ENCODE measurements at regions not wholly inside any gene's neighbourhood (a gene's known extent, or its start where the extent isn't known, plus 50 kb on each side); places are given as distances from the start of the nearest gene placed in this dataset.

DNA sequence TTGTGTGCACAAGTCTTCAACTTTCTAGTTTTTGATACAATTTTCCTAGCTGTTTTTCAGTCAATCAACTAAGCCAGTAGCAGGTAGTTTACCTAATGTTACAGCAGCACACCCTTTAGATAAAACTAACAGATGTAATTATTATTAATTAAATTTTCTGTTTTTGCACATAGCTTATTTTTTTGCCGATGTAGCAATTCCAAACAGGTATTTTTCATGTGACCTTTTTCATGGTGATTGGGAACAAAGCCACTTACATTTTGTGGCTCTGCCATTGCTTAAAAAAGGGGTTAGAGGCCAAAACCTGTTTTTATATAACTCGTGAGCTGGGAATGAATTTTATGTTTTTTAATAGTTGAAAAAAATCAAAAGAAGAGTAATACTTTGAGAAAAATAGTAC is 724.5 kb downstream of the FAM181B start:
- CTCF ChIA-PET: no interaction called here
- intact Hi-C loops (cut with micrococcal nuclease): no loop called here
- peaks cover 8% of the 10 kb centered on the region for H3K4me1 Mint-ChIP-seq (ENCODE audit: low read depth)
- H3K4me3 Mint-ChIP-seq: no peak overlapping the region
- no peaks in the 10 kb centered on the region for H3K9me3 Mint-ChIP-seq
- H3K27me3 Mint-ChIP-seq: no peaks in the 10 kb centered on the region
- DNase-seq: no peak
- TF ChIP-seq, protein P1, sequence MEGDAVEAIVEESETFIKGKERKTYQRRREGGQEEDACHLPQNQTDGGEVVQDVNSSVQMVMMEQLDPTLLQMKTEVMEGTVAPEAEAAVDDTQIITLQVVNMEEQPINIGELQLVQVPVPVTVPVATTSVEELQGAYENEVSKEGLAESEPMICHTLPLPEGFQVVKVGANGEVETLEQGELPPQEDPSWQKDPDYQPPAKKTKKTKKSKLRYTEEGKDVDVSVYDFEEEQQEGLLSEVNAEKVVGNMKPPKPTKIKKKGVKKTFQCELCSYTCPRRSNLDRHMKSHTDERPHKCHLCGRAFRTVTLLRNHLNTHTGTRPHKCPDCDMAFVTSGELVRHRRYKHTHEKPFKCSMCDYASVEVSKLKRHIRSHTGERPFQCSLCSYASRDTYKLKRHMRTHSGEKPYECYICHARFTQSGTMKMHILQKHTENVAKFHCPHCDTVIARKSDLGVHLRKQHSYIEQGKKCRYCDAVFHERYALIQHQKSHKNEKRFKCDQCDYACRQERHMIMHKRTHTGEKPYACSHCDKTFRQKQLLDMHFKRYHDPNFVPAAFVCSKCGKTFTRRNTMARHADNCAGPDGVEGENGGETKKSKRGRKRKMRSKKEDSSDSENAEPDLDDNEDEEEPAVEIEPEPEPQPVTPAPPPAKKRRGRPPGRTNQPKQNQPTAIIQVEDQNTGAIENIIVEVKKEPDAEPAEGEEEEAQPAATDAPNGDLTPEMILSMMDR (IDR thresholded peaks at IDR 0.05): no peak
- H3K36me3 Mint-ChIP-seq (ENCODE audit: low read depth): no peaks in the 10 kb centered on the region
- POLR2A ChIA-PET: no interaction called here
- no peak overlapping the region for H3K27ac Mint-ChIP-seq
- ATAC-seq: no peak

DNA sequence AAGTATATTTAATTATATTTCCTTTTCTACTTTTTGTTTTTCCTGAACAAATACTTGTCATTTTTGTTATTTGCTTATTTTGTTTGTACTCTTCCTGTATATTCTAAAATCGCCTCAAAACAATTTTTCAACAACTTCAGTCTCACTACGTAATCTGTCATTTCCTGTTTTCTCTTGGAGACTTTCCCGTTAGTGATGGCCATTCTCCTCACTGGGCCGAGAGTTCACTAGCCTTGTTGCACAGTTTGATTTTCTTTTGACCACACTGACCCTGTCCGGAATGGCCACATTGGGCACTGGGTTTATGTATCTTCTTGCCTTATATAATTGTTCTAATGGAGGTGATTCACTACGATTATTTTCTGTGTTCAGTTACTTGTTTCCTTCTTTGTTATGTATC is 726.1 kb downstream of the FAM181B start:
- no peak for ATAC-seq
- no peaks in the 10 kb centered on the region for H3K9me3 Mint-ChIP-seq
- ChIA-PET CTCF (no interaction called here), POLR2A (no interaction called here)
- TF ChIP-seq, protein P1 (IDR thresholded peaks at IDR 0.05): no peak
- no peak overlapping the region for H3K4me3 Mint-ChIP-seq
- intact Hi-C loops (cut with micrococcal nuclease): no loop called here
- no peaks in the 10 kb centered on the region for H3K27me3 Mint-ChIP-seq
- no peaks in the 10 kb centered on the region for H3K36me3 Mint-ChIP-seq (ENCODE audit: low read depth)
- DNase-seq: no peak
- no peak overlapping the region for H3K27ac Mint-ChIP-seq
- H3K4me1 Mint-ChIP-seq (ENCODE audit: low read depth): peaks cover 17% of the 10 kb centered on the region

DNA sequence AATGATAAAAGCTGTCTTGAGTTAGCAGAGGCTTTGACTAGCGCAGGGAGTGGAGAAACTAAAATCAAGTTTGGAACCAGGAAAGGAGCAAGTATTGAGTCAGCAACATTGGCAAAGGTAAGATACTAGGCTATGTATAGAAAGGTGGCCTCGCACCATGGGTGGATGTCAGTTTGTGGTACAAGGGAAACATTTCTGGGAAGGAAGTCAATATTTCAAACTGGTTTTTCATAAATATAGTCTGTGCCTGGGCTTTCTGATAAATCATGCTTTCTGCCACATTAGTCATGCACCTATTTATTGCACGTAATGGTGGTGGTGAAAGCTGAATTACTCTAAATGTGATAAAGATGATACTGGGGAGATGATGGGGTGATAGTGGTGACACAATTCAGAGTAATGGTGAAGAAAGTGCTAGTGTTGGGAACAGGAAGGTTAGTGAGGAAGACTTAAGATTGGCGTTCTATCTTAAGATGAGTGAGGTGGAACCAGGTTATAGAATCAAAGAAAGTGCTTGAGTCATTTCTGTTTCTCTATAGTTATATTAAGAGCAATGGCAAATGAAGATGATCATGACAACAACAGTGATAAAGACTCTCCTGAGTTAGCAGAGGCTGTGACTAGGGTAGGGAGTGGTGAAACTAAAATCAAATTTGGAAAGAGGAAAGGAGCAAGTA is 729.0 kb downstream of the FAM181B start:
- ATAC-seq: peak; percentile 83
- Mint-ChIP-seq H3K4me3 (no peak overlapping the region), H3K9me3 (no peaks in the 10 kb centered on the region), H3K4me1 (ENCODE audit: low read depth) (peaks cover 17% of the 10 kb centered on the region), H3K36me3 (ENCODE audit: low read depth) (no peaks in the 10 kb centered on the region), H3K27ac (no peak overlapping the region), H3K27me3 (no peaks in the 10 kb centered on the region)
- DNase-seq: peak; percentile 10
- POLR2A ChIA-PET: no interaction called here
- CTCF ChIA-PET: no interaction called here
- TF ChIP-seq, protein P1 (IDR thresholded peaks at IDR 0.05): no peak
- intact Hi-C loops (cut with micrococcal nuclease): no loop called here

DNA sequence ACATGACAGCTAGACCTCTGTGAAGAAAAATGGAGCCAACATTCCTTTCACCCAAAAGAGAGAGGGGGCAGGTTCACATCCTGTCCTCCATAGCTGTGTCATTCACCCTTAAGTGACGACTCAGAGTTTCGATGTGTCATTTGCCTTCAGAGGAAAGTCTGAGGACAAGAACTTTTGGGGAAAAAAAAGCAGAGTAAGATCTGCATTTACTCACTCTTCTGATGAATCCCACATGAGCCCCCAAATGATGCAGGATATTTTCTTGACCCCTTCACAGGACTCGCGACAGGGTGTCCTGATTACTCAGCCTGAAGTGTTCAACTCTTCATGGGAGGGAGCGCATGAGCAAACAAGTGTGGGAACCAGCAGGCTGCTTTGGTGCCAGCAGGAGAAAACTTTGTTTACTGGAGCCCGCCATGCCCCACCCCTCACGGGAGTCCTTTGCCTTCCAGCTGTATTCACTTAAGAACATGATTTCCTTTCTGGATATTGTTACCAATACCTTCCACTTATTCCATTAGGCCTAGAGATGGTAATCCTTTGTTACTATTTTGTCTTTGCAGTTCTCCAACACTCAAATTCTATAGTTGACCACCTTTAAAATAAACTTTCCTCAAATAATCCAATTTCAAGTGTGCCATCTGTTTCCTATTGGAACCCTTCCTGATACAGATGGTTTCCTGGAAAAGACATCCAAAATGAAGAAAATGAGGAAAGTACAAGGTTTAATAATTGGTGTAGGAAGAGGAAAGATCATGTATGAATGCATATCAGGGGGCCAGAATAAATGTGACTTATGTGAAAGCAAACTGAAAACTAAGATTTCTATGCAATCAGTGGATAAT is 729.8 kb downstream of the FAM181B start:
- H3K4me1 Mint-ChIP-seq (ENCODE audit: low read depth): peaks cover 17% of the 10 kb centered on the region
- no peaks in the 10 kb centered on the region for H3K36me3 Mint-ChIP-seq (ENCODE audit: low read depth)
- intact Hi-C loops (cut with micrococcal nuclease): no loop called here
- peak; percentile 58 for ATAC-seq
- H3K27ac Mint-ChIP-seq: no peak overlapping the region
- ChIA-PET CTCF (interaction anchor here (1.0 kb wide), 1 partner anchor 45 kb away, joined by 3 read pairs; no protein-coding TSS in a partner anchor), POLR2A (no interaction called here)
- no peaks in the 10 kb centered on the region for H3K9me3 Mint-ChIP-seq
- TF ChIP-seq, protein P1 (IDR thresholded peaks at IDR 0.05): no peak
- no peaks in the 10 kb centered on the region for H3K27me3 Mint-ChIP-seq
- H3K4me3 Mint-ChIP-seq: no peak overlapping the region
- peak; percentile 6 for DNase-seq

DNA sequence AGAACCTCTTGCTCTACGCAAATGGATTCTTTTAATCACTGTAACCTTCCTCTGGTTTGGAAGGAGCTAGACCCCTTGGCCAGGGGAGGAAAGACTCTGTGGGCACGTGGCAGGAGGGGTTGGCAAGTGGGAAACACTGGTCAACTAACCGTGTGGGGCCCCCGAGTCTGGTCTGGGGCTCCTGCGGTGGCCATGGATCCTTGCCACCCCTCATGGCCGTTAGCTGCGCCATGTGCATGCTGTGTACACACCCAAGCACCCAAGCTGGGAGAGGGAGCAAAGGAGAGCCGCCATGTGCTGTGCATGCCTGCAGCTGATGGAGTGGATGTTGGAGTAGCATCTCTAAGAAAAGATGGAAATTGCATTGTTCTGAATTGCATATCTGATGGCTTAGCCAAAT is 730.6 kb downstream of the FAM181B start:
- POLR2A ChIA-PET: no interaction called here

More for the DNA sequence above, 730.6 kb downstream of the FAM181B start:
- Mint-ChIP-seq H3K4me1 (ENCODE audit: low read depth) (peaks cover 17% of the 10 kb centered on the region), H3K27me3 (no peaks in the 10 kb centered on the region), H3K27ac (no peak overlapping the region), H3K4me3 (no peak overlapping the region), H3K9me3 (no peaks in the 10 kb centered on the region), H3K36me3 (ENCODE audit: low read depth) (no peaks in the 10 kb centered on the region)
- CTCF ChIA-PET: interaction anchor here (1.0 kb wide), 1 partner anchor 45 kb away, joined by 3 read pairs; no protein-coding TSS in a partner anchor
- ATAC-seq (no peak), DNase-seq (no peak)
- intact Hi-C loops (cut with micrococcal nuclease): no loop called here
- TF ChIP-seq, protein P1 (IDR thresholded peaks at IDR 0.05): no peak
